Keratinocyte (primary cell): ENCODE measurements at regions not wholly inside any gene's neighbourhood (a gene's known extent, or its start where the extent isn't known, plus 50 kb on each side); places are given as distances from the start of the nearest gene placed in this dataset.

Experiments used
- DNase-seq: peaks from one replicate; pipeline ENCODE4 v3.0.0-alpha.2; 2011; ENCODE audit warnings: low read depth, missing footprints, low spot score
- FAIRE-seq: peaks from 2 replicates; lab custom pipeline; 2011; peaks lifted over from hg19 to GRCh38; lab: Jason Lieb, UNC
- H2AFZ ChIP-seq: 2 replicates; pipeline ENCODE4 v1.6.0; 2012; ENCODE audit warnings: low read length, control low read depth, inconsistent platforms; ENCODE audit not compliant: control insufficient read depth
- H3K27ac ChIP-seq: 2 replicates; pipeline ENCODE4 v1.5.1; 2011; ENCODE audit warnings: low read length; ENCODE audit not compliant: control insufficient read depth, insufficient read depth
- H3K27me3 ChIP-seq: 3 replicates; pipeline ENCODE4 v1.6.0; 2011; ENCODE audit warnings: low read length; ENCODE audit not compliant: control insufficient read depth, insufficient read depth; ENCODE audit errors: extremely low read depth
- H3K36me3 ChIP-seq, 2 experiments: 2 replicates in 1 of 2; 3 replicates in 1 of 2; pipeline ENCODE4 v1.5.1; 2011; ENCODE audit warnings: low read length in 2 of 2, mild to moderate bottlenecking in 1 of 2; ENCODE audit not compliant: control insufficient read depth in 2 of 2, insufficient read depth in 2 of 2; ENCODE audit errors: extremely low read depth in 1 of 2
- H3K4me1 ChIP-seq: 3 replicates; pipeline ENCODE4 v1.5.1; 2011; ENCODE audit warnings: low read length; ENCODE audit not compliant: control insufficient read depth, insufficient read depth; ENCODE audit errors: extremely low read depth
- H3K4me2 ChIP-seq: 3 replicates; pipeline ENCODE4 v1.6.0; 2011; ENCODE audit warnings: low read depth, low read length; ENCODE audit not compliant: control insufficient read depth, insufficient read depth; ENCODE audit errors: extremely low read depth
- H3K4me3 ChIP-seq, 3 experiments: fragments of 200-600 bp in 1 of 3; sonication (generic) in 1 of 3; 2 replicates in 2 of 3; 3 replicates in 1 of 3; pipeline ENCODE4 v1.5.1; 2011 to 2016; ENCODE audit warnings: low read length in 3 of 3, mild to moderate bottlenecking in 3 of 3, control low read depth in 2 of 3, inconsistent platforms in 1 of 3, low read depth in 1 of 3, mixed read lengths in 1 of 3, mixed run types in 1 of 3, moderate library complexity in 1 of 3; ENCODE audit not compliant: control insufficient read depth in 2 of 3, insufficient read depth in 2 of 3; ENCODE audit errors: extremely low read depth in 1 of 3
- H3K79me2 ChIP-seq: 2 replicates; pipeline ENCODE4 v1.6.0; 2012; ENCODE audit warnings: low read length; ENCODE audit not compliant: control insufficient read depth, insufficient read depth
- H3K9ac ChIP-seq: 3 replicates; pipeline ENCODE4 v1.6.0; 2011; ENCODE audit warnings: low read length; ENCODE audit not compliant: control insufficient read depth, insufficient read depth; ENCODE audit errors: extremely low read depth
- H3K9me1 ChIP-seq: 3 replicates; pipeline ENCODE4 v1.6.0; 2011; ENCODE audit warnings: low read length; ENCODE audit not compliant: control insufficient read depth, insufficient read depth; ENCODE audit errors: extremely low read depth
- H3K9me3 ChIP-seq: 2 replicates; pipeline ENCODE4 v1.5.1; 2012; ENCODE audit warnings: low read depth, low read length; ENCODE audit not compliant: control insufficient read depth
- H4K20me1 ChIP-seq: 3 replicates; pipeline ENCODE4 v1.6.0; 2011; ENCODE audit warnings: low read length; ENCODE audit not compliant: control insufficient read depth, insufficient read depth; ENCODE audit errors: extremely low read depth
- EZH2 ChIP-seq: IDR thresholded peaks from one replicate; pipeline ENCODE4 v1.6.1; 2012; ENCODE audit warnings: inconsistent platforms, mild to moderate bottlenecking, low read length, moderate library complexity
- dilution Hi-C: fragments of 300-500 bp; cut with MboI; formaldehyde crosslinking; loops from one replicate; pipeline ENCODE4 v1.7.0; 2020; ENCODE audit warnings: low sequenced_read_pairs; ENCODE audit not compliant: extremely low pct_ligation_motif_present
- TF ChIP-seq, protein P1 (sequence below), 3 experiments: IDR thresholded peaks in 1 of 3; conservative IDR thresholded peaks in 1 of 3; optimal IDR thresholded peaks in 1 of 3; 2 replicates in 2 of 3; 3 replicates in 1 of 3; pipeline versions ENCODE3 to v1.5.1; 2011; ENCODE audit warnings: low read length in 3 of 3, mild to moderate bottlenecking in 3 of 3, moderate library complexity in 2 of 3, control low read depth in 1 of 3, inconsistent platforms in 1 of 3; ENCODE audit not compliant: insufficient read depth in 2 of 3; ENCODE audit errors: extremely low read depth in 1 of 3

- Histone ChIP-seq H3K9me3 (no peaks in the 10 kb centered on the region), H4K20me1 (no peaks in the 10 kb centered on the region), H3K27me3 (no peaks in the 10 kb centered on the region), H3K79me2 (no peaks in the 10 kb centered on the region), H3K9ac (no peak overlapping the region), H3K4me3 (no peak overlapping the region), H3K4me2 (no peak overlapping the region), H2AFZ (no peak overlapping the region), H3K36me3 (no peaks in the 10 kb centered on the region), H3K27ac (no peak overlapping the region), H3K4me1 (peaks cover 6% of the 10 kb centered on the region), H3K9me1 (no peaks in the 10 kb centered on the region)
- DNase-seq (no peak), FAIRE-seq (no peak)
- TF ChIP-seq, protein P1, sequence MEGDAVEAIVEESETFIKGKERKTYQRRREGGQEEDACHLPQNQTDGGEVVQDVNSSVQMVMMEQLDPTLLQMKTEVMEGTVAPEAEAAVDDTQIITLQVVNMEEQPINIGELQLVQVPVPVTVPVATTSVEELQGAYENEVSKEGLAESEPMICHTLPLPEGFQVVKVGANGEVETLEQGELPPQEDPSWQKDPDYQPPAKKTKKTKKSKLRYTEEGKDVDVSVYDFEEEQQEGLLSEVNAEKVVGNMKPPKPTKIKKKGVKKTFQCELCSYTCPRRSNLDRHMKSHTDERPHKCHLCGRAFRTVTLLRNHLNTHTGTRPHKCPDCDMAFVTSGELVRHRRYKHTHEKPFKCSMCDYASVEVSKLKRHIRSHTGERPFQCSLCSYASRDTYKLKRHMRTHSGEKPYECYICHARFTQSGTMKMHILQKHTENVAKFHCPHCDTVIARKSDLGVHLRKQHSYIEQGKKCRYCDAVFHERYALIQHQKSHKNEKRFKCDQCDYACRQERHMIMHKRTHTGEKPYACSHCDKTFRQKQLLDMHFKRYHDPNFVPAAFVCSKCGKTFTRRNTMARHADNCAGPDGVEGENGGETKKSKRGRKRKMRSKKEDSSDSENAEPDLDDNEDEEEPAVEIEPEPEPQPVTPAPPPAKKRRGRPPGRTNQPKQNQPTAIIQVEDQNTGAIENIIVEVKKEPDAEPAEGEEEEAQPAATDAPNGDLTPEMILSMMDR (optimal IDR thresholded peaks at IDR 0.05 in 1 of 3, IDR thresholded peaks at IDR 0.05 in 1 of 3, conservative IDR thresholded peaks at IDR 0.05 in 1 of 3; ENCODE audit: extremely low read depth in 1 of 3, insufficient read depth in 2 of 3, low read length in 3 of 3): no peak
- no peak for TF ChIP-seq EZH2
- dilution Hi-C loops: loop anchor here (25.0 kb wide), 1 partner anchor 89 kb away; no protein-coding TSS in a partner anchor
These were observed 412.2 kb upstream of the SLC24A2 start for GRCh38 chr9:20200991-20201431.

GRCh38 chr9:20200581-20200980 is 411.7 kb upstream of the SLC24A2 start:
- FAIRE-seq (no peak), DNase-seq (no peak)
- Histone ChIP-seq H3K36me3 (no peaks in the 10 kb centered on the region), H3K9me3 (no peaks in the 10 kb centered on the region), H3K4me3 (no peak overlapping the region), H3K4me1 (peaks cover 6% of the 10 kb centered on the region), H3K9me1 (no peaks in the 10 kb centered on the region), H2AFZ (no peak overlapping the region), H3K27me3 (no peaks in the 10 kb centered on the region), H4K20me1 (no peaks in the 10 kb centered on the region), H3K27ac (no peak overlapping the region), H3K9ac (no peak overlapping the region), H3K79me2 (no peaks in the 10 kb centered on the region), H3K4me2 (no peak overlapping the region)
- dilution Hi-C loops: loop anchor here (25.0 kb wide), 1 partner anchor 88 kb away; no protein-coding TSS in a partner anchor
- TF ChIP-seq, protein P1 (optimal IDR thresholded peaks at IDR 0.05 in 1 of 3, IDR thresholded peaks at IDR 0.05 in 1 of 3, conservative IDR thresholded peaks at IDR 0.05 in 1 of 3; ENCODE audit: extremely low read depth in 1 of 3, insufficient read depth in 2 of 3, low read length in 3 of 3): no peak
- no peak for TF ChIP-seq EZH2
